NAMALWA (cell line): ENCODE measurements at regions not wholly inside any gene's neighbourhood (a gene's known extent, or its start where the extent isn't known, plus 50 kb on each side); places are given as distances from the start of the nearest gene placed in this dataset.

Source experiments
- DNase-seq: peaks from one replicate; pipeline ENCODE4 v3.0.0-alpha.2; 2015; ENCODE audit warnings: low spot score

DNA sequence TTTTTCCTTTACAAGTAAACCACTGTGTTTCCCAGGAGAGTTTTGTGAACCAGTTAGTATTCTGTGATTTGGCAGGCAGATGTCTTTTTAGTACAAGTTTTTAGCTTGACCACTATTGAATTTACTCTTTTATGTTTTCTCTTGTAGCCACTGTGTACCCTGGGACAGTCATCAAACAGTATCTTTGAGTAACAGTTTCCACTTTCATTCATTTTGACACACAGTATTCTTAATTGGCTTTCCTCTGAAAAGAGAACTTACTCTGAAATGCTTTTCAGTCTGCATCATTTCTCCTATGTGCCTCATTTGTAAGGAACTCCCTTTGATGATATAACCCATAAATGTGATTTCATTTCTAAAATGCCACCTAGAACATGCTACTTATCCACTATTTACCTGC is 476.5 kb downstream of the PDGFC start:
- DNase-seq, result no peak

DNA sequence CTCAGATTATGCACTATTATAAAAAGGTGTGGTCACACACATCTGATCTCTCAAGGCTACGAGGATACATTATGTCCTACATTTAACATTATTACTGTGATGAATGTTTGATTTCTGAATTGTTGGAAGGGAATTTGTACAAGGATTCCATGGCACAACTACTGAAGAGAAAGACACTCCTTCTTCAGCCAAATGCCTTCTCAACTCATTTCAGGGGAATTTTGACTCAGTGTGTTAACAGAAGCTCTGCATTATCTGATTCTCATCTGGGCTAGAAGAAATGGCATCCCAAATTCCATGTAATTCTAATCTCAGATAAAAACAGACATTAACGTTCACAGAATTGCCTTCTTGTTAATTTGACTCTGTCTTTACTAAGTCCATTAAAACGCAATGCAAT is 477.7 kb downstream of the PDGFC start:
- DNase-seq, result no peak

DNA sequence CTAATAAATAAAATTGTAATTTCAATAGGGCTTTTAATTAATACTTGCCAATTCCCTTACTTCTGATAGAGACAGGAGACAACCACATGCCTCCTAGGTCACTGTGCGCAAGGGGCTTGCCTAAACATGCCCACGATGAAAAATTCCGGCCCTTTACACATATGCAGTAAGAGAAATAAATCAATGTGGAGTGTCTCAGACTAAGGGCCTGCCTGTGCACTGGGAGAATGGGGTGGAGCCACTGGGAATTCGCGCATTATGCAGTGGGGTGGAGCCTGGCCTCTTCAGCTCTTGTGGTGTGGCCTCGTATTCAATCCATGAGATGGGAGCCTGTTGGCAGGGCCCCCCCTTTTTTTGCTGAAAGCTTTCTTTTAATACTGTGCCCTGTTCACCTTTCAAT is 484.5 kb downstream of the PDGFC start:
- no peak for DNase-seq

GRCh38 chr4:156481845-156482244 is 489.8 kb downstream of the PDGFC start:
- no peak for DNase-seq

DNA sequence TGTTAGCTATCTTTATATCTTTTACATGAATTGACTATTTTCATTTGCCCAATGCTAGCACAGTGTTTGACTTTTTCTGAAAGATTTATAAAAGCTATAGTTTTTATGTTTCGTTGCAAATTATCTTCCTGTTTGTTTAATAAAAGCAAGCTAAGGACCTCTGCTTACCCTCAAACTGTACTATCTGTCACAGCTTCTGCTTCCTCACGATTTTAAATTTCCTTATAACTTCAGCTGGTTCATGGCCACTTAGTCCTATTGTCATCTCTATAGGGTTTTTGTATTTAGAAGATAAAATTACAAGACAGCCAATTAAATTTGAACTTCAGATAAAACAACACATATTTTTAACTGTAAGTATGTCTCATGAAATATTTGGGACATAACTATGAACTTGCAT is 494.0 kb downstream of the PDGFC start:
- DNase-seq, result no peak

- no peak for DNase-seq
Measured at GRCh38 chr4:156476359-156476758, 495.2 kb downstream of the PDGFC start.

- DNase-seq, result peak; percentile 14
Measured at GRCh38 chr4:156475322-156475721, 496.3 kb downstream of the PDGFC start.

- DNase-seq, result no peak
Measured at GRCh38 chr4:156473151-156473550, 498.4 kb downstream of the PDGFC start.

DNA sequence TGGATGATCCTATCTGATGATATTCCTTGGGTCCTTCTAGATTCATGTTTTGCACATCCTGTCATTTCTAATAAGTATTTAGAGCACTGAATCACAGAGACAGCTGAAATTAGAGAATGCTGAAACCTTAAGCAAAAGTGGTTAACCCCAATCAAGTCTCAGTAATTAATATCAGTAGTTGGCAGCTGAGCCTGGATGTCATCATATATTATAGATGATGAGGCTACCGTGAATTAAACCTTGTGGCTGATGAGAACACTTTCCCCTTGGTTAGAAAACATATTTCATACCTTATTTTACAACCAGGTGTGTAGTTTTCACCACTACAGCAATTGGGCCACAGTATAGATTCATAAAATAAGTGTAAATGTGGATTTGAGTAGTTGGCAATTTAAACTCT is 499.0 kb downstream of the PDGFC start:
- no peak for DNase-seq

DNA sequence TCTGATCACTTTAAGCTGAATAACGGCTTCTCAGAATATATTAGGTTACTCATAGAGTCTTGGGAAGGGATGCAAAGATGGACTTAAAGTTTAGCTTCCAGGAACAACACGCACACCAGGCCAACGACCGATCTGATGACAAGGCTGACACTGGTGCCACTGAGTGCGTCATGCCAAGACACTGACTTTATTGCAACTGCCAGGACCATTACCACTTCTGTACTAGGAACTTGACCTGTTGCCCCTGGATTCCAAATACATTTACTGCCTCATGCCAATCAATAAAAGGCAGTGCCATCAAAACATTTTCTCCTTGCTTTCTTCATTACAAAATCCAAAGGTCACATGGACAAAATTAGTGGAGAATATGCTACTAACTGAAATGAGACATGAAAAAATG is 505.9 kb upstream of the CTSO start:
- no peak for DNase-seq

DNA sequence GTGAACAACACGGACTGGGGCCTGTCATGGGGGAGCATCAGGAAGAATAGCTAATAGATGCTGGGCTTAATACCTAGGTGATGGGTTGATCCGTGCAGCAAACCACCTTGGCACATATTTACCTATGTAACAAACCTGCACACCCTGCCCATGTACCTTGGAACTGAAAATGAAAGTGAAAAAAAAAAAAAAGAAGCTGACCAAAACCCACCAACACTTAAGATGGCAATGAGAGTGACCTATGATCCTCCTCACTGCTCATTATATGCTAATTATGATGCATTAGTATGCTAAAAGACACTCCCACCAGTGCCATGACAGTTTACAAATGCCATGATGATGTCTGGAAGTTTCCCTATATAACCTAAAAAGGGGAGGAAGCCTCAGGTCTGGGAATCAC is 503.2 kb upstream of the CTSO start:
- DNase-seq, result no peak

GRCh38 chr4:156443488-156443887 is 489.8 kb upstream of the CTSO start:
- no peak for DNase-seq

GRCh38 chr4:156442912-156443311 is 489.2 kb upstream of the CTSO start:
- no peak for DNase-seq

DNA sequence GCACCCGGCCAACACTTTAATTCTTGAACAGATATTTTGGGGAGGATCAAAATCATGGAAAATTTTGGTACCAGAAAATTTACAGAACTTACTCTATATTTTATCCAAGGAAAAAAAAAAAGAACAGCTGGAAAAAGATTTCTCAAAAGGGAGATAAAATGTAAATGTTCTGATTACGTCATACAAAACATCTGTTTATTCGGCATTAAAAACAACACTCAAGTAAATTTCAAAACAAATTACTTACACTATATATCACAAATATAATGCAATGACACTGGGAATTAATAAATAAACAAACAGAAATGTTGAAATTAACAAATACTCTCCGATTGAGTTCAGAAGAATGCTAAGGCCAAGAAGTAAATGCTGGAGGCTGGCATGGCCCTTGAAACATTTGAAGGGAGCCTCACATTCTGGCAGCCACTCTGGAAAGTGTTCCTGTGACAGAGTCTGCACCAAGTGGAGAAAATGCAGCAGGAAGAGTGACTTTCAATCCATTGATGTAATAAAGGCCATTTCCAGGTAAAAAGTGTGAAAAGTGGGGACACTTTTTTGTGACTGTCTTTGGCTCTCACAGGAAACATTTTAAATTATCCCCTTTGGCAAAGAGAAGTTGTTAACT is 486.0 kb upstream of the CTSO start:
- no peak for DNase-seq

GRCh38 chr4:156437666-156438065 is 484.0 kb upstream of the CTSO start:
- no peak for DNase-seq

DNA sequence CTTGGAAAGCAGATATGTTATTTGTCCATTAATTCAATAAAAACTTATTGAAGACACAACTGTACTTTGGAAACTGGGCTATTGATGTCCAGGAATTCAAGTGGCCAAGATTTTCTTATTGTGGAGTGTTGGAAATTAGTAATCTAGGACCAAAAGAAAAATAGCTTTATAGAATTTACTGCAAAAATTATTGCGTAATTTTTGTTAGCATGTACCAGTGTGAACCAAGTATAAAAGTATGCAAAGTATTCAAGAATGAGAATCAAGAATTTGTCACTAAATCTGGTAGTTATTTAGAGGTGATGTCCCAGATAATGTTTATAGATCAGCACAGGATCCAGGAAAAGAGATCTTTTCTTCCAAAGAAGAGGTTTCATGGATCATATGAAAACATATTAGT is 468.9 kb upstream of the CTSO start:
- DNase-seq, result no peak

DNA sequence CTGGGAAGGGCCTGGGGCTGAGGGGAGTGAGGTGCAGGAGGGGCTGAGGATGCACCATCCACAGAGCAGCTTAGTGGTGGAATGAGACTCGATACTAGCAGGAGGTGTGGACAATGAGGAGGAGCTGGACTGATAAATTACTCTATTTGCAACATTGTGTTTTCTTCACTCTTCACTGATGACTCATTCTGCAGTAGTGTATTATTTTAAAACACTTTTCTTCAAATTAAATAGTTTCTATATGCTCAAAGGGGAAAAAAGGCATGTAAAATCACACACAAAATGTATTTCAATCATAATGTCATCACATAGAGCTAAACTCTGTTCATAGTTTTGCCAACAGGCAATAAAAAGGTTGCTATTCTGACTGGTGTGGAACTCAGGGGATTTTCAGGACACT is 467.0 kb upstream of the CTSO start:
- DNase-seq, result no peak

GRCh38 chr4:156419080-156419685 is 465.5 kb upstream of the CTSO start:
- DNase-seq, result no peak

- no peak for DNase-seq
Measured at GRCh38 chr4:156414406-156414805, 460.7 kb upstream of the CTSO start.

DNA sequence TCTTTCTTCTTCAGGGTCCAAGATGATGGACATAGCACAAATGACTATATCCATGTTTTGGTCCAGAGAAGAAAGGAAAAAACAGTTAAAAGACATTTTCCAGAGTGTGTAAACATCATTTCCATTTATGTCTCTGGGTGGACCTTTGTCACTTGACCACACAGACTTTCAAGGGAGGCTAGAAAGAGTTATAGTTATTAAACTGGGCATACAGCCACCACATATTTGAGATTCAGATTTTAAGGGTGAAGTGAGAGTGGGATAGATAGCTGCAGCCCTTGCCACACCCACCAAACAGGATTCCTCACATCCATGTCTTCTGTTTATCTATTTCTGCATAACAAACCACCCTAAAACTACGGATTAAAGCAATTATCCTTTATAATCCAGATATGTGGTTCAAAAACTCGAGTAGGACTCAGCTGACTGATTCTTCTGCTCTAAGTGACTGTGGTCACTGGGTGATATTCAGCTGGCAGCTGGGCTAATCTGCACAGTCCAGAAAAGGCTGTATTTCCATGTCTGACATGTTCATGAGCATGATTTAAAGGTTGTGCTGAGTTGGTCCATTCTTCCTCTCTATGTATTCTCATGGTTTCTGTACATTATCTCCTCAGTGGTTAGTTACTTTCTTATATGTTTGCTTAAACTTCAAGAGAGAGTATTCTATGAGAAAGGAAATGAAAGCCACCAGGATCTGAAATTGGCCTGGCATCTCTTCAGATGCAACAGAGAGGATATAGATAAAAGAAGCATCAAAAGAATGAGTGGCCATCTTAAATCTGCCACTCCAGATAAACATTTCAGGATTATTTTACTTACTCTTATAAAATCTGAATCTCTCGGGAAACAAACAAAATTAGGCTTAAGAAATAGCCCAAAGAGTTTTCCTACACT is 459.8 kb upstream of the CTSO start:
- DNase-seq, result no peak

DNA sequence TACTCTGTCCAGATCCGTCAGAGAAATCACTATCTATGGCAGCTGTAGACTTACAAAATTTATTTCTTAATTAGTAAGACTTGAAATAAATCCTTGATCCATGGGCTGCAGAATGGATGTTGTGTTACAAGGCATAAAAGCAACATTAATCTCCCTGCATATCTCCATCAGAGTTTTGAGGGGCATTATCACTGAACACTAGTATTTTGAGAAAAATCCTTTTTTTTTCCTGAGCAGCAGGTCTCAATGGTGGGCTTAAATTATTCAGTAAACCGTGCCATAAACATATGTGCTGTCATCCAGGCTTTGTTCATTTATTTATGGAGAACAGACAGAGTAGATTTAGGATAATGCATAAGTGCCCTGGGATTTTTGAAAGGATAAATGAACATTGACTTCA is 457.9 kb upstream of the CTSO start:
- no peak for DNase-seq

DNA sequence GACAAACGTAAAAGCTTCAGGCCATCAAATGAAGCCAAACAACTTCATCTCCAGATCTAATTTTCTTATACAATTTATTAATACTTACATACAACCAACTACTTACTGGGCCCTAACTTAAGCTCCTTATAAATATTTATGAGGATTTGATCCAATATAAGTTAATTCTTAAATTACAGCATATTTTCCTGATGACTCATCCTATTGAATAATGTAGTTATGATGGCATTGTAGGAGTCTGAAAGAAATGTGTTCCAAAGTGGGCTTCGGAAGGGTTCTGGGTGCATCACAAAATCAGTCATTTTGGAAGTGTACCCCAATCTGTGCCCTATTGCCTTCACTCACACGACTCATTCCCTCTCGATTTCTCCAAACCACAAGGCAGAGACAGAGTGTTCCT is 455.1 kb upstream of the CTSO start:
- no peak for DNase-seq

- no peak for DNase-seq
Measured at GRCh38 chr4:156401371-156401770, 447.7 kb upstream of the CTSO start.
